GM12878 (cell line): ENCODE measurements at regions not wholly inside any gene's neighbourhood (a gene's known extent, or its start where the extent isn't known, plus 50 kb on each side); places are given as distances from the start of the nearest gene placed in this dataset.

Source experiments
- EZH2 ChIP-seq: IDR thresholded peaks from 2 replicates; pipeline ENCODE4 v1.6.1; 2012; ENCODE audit warnings: low read depth, mild to moderate bottlenecking, control low read depth, inconsistent platforms, low read length, borderline replicate concordance; ENCODE audit not compliant: control insufficient read depth
- HDAC6 ChIP-seq: fragments of 200-600 bp; sonication (generic); IDR thresholded peaks from one replicate; pipeline ENCODE4 v1.8.0; 2017; ENCODE audit warnings: antibody characterized with exemption; ENCODE audit not compliant: unreplicated experiment
- SIX5 ChIP-seq: IDR thresholded peaks from 2 replicates; pipeline ENCODE4 v1.6.1; 2011; ENCODE audit warnings: mild to moderate bottlenecking, low read depth, low read length, moderate library complexity; ENCODE audit not compliant: severe bottlenecking
- SRF ChIP-seq, 2 experiments: IDR thresholded peaks; 2 replicates each; pipeline ENCODE4 v1.6.1; 2011; ENCODE audit warnings: low read depth in 2 of 2, low read length in 2 of 2, mild to moderate bottlenecking in 1 of 2, moderate library complexity in 1 of 2
- ZBTB4 ChIP-seq: fragments of 450-650 bp; formaldehyde crosslinking; IDR thresholded peaks from 2 replicates; pipeline ENCODE4 v1.4.0; 2022; ENCODE audit warnings: mild to moderate bottlenecking, moderate library complexity
- ZNF207 ChIP-seq: fragments of 450-650 bp; IDR thresholded peaks from 2 replicates; pipeline ENCODE4 v1.6.1; 2014; ENCODE audit warnings: antibody characterized with exemption, mild to moderate bottlenecking, borderline replicate concordance
- TF ChIP-seq, protein P1 (sequence below), 3 experiments: IDR thresholded peaks in 2 of 3; conservative IDR thresholded peaks in 1 of 3; 2 replicates each; pipeline ENCODE4 v1.5.1; 2011; ENCODE audit warnings: low read depth in 3 of 3, low read length in 3 of 3, mild to moderate bottlenecking in 3 of 3, control low read depth in 2 of 3, moderate library complexity in 2 of 3, inconsistent platforms in 1 of 3, mixed read lengths in 1 of 3; ENCODE audit not compliant: control insufficient read depth in 2 of 3, insufficient read depth in 1 of 3; ENCODE audit errors: extremely low read depth in 1 of 3
- TF ChIP-seq, protein P2 (sequence below): IDR thresholded peaks from 2 replicates; pipeline ENCODE4 v1.6.1; 2012; ENCODE audit warnings: low read depth, low read length, improper control_type of control experiment
- TF ChIP-seq, protein P3 (sequence below): IDR thresholded peaks from 2 replicates; pipeline ENCODE4 v1.6.1; 2011; ENCODE audit warnings: low read depth, low read length, improper control_type of control experiment, borderline replicate concordance
- TF ChIP-seq, protein P4 (sequence below): IDR thresholded peaks from 2 replicates; pipeline ENCODE4 v1.6.1; 2011; ENCODE audit warnings: low read depth, mild to moderate bottlenecking, low read length, moderate library complexity, borderline replicate concordance; ENCODE audit errors: extremely low read depth

- TF ChIP-seq HDAC6 = no peak
- TF ChIP-seq SIX5 = no peak
- TF ChIP-seq, protein P1, sequence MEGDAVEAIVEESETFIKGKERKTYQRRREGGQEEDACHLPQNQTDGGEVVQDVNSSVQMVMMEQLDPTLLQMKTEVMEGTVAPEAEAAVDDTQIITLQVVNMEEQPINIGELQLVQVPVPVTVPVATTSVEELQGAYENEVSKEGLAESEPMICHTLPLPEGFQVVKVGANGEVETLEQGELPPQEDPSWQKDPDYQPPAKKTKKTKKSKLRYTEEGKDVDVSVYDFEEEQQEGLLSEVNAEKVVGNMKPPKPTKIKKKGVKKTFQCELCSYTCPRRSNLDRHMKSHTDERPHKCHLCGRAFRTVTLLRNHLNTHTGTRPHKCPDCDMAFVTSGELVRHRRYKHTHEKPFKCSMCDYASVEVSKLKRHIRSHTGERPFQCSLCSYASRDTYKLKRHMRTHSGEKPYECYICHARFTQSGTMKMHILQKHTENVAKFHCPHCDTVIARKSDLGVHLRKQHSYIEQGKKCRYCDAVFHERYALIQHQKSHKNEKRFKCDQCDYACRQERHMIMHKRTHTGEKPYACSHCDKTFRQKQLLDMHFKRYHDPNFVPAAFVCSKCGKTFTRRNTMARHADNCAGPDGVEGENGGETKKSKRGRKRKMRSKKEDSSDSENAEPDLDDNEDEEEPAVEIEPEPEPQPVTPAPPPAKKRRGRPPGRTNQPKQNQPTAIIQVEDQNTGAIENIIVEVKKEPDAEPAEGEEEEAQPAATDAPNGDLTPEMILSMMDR (IDR thresholded peaks at IDR 0.05 in 2 of 3, conservative IDR thresholded peaks at IDR 0.05 in 1 of 3; ENCODE audit: control insufficient read depth in 2 of 3, extremely low read depth in 1 of 3, insufficient read depth in 1 of 3, low read depth in 3 of 3, low read length in 3 of 3) = no peak
- TF ChIP-seq EZH2 = no peak
- TF ChIP-seq, protein P2, sequence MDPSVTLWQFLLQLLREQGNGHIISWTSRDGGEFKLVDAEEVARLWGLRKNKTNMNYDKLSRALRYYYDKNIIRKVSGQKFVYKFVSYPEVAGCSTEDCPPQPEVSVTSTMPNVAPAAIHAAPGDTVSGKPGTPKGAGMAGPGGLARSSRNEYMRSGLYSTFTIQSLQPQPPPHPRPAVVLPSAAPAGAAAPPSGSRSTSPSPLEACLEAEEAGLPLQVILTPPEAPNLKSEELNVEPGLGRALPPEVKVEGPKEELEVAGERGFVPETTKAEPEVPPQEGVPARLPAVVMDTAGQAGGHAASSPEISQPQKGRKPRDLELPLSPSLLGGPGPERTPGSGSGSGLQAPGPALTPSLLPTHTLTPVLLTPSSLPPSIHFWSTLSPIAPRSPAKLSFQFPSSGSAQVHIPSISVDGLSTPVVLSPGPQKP = no peak
- TF ChIP-seq, protein P3, sequence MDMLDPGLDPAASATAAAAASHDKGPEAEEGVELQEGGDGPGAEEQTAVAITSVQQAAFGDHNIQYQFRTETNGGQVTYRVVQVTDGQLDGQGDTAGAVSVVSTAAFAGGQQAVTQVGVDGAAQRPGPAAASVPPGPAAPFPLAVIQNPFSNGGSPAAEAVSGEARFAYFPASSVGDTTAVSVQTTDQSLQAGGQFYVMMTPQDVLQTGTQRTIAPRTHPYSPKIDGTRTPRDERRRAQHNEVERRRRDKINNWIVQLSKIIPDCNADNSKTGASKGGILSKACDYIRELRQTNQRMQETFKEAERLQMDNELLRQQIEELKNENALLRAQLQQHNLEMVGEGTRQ = no peak
- TF ChIP-seq, protein P4, sequence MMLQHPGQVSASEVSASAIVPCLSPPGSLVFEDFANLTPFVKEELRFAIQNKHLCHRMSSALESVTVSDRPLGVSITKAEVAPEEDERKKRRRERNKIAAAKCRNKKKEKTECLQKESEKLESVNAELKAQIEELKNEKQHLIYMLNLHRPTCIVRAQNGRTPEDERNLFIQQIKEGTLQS = no peak
- TF ChIP-seq ZBTB4 (CRISPR knock-in tag) = no peak
- no peak for TF ChIP-seq ZNF207
- no peak for TF ChIP-seq SRF (IDR thresholded peaks at IDR 0.05; ENCODE audit: low read depth in 2 of 2, low read length in 2 of 2)
Observed at GRCh38 chr15:75140080-75140879, 61.4 kb upstream of the C15orf39 start.
